GM12875 (cell line): ENCODE measurements at regions not wholly inside any gene's neighbourhood (a gene's known extent, or its start where the extent isn't known, plus 50 kb on each side); places are given as distances from the start of the nearest gene placed in this dataset.

Experiments
- H3K4me3 ChIP-seq: one replicate; pipeline ENCODE4 v1.5.1; 2011; ENCODE audit warnings: low read depth, low read length, control low read depth
- TF ChIP-seq, protein P1 (sequence below): IDR thresholded peaks from 2 replicates; pipeline ENCODE4 v1.5.1; 2011; ENCODE audit warnings: low read depth, mild to moderate bottlenecking, control low read depth, inconsistent platforms, low read length, moderate library complexity, borderline replicate concordance; ENCODE audit not compliant: insufficient read depth

DNA sequence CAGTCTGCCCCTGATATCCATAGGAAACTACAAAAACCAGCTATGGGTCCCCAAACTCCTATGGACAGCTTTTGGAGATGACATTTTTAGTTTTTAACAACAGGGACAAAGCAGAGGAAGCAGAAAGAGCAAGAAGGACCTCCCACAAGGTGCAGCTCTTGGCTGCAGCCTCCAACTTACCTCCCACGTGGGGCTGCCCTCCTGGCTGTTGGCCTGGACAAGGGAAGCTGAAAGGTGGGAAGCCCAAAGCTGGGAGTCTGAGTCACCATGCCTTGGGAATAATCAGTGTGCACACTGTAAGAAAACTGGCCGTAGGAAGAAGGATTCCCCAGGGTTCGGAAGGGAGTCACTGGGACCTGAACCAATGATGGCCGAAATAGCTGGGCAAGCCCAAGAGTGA is 51.8 kb upstream of the PAX1 start:
- TF ChIP-seq, protein P1, sequence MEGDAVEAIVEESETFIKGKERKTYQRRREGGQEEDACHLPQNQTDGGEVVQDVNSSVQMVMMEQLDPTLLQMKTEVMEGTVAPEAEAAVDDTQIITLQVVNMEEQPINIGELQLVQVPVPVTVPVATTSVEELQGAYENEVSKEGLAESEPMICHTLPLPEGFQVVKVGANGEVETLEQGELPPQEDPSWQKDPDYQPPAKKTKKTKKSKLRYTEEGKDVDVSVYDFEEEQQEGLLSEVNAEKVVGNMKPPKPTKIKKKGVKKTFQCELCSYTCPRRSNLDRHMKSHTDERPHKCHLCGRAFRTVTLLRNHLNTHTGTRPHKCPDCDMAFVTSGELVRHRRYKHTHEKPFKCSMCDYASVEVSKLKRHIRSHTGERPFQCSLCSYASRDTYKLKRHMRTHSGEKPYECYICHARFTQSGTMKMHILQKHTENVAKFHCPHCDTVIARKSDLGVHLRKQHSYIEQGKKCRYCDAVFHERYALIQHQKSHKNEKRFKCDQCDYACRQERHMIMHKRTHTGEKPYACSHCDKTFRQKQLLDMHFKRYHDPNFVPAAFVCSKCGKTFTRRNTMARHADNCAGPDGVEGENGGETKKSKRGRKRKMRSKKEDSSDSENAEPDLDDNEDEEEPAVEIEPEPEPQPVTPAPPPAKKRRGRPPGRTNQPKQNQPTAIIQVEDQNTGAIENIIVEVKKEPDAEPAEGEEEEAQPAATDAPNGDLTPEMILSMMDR, result no peak
- H3K4me3 ChIP-seq, result no peak overlapping the region

DNA sequence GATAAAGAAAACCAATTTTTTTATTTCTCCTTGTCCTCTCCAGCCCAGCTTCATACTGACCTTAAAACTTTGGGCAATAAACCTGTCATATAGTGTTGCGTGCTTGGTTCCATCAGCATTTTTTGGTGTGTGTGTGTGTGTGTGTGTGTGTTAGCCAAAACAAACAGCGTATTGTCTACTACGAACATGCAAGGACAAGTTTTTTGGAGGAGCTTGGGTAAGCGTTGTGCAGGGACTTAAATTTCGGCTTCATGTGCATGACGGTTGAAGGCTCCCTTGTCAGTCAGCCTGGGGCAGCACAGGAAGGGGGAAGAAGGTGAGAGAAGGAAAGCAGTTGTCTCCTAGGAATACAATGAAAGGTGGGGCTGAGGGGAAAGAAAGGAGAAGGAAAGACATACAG is 62.0 kb upstream of the PAX1 start:
- TF ChIP-seq, protein P1, result no peak
- no peak overlapping the region for H3K4me3 ChIP-seq

DNA sequence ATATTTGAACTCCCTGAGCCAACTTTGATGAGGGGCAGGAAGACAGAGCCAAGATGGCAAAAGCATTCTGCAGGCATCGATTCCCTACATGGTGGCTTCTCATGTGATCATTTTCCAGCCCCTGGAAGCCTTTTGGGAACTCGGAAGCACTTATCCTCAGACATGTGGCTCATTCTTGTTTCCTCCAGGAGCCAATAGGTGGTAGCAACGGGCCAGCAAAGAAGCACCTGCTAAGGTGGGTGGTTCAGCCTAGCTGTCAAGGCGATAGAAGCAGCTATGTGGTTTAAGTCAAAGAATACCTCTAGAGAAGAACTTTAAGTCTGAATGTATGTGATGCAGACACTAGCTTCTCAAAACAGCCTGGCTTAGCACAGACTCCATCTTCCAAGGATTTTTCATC is 64.9 kb upstream of the PAX1 start:
- no peak overlapping the region for H3K4me3 ChIP-seq
- TF ChIP-seq, protein P1, result no peak

DNA sequence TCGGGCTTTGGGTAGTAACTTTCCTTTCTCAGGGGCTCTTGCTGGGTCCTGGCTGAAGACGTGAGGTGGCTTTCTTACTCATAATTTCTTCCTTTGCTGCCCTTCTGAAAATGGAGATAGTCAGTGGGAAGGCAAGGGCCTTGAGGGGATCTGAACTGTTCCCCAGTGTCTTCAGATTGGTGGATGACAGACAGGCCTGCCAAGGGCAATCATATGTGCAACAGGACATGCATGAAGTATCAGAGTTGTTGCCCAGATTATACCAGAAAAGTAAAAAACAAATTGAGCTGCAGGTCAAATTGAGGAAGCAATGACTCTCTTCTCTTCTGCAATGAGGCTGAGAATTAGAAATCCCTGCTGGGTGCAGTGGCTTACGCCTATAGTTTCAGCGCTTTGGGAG is 71.6 kb upstream of the PAX1 start:
- TF ChIP-seq, protein P1, result no peak
- H3K4me3 ChIP-seq, result no peak overlapping the region

DNA sequence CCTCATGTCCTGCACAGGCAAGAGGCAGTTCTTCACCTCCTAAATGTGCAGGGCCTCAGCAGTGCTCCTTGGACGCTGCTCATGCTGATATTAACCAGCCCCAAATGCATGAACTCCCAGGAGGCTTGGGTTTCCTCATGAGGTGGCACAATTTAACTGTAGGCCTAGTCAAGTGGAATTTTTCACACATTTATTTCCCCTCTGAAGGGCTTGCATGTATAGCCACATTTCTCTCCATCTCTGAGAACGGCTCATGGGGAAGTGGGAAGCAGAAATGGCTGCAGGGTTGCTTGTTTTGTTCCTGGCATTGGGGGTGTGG is 72.8 kb upstream of the PAX1 start:
- TF ChIP-seq, protein P1, result no peak
- H3K4me3 ChIP-seq, result no peak overlapping the region

DNA sequence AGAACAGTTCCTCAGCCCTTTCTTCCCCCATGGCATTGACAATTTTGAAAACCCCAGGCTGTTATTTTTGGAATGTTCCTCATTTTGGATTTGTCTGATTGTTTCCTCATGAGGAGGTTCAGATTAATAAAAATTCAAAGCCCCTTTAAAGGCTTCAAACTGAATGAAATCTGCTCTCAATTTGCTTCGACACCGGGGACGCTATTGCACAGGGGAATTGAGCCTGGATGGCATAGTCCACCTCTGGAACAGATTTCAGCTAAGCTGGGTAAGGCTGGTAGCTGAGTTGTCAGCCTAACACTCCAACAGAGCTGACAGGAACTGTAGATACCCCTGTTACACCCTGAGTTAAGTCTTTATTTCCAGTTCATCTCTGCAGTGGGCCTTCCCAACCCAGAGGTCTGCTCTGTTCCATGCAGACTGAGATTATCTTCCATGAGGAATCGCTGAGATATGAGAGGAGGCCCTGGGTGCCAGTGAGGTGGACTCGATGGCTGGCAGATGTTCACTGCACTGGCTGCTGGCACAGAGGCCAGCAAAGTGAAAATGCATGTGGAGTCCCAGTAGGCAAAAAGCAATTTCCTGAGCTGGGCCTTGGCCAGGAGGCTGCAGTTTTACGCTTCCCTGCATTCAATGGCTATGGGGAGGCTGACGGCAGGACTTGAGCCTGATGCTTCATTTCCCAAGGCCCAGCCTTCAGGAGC is 73.3 kb upstream of the PAX1 start:
- no peak overlapping the region for H3K4me3 ChIP-seq
- TF ChIP-seq, protein P1, result no peak

DNA sequence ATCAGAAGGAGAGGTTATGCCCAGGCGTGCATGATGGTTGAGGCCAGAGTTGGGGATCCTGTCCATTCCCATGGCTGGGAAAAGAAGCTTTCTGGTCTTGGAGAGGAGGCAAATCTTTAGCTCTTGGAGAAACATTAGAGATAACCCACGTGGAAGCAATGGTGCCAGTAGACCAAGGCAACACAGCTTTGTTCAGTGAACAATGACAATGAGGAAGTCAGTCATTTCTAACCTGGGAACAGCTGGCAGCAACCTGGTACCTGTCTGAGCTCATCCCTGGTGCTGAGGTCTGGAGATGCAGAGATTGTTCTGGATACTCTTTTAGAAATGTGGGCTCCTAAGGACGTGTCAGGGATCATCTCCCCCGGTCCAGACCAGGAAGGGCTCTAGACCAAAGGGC is 76.7 kb upstream of the PAX1 start:
- no peak overlapping the region for H3K4me3 ChIP-seq
- TF ChIP-seq, protein P1, result no peak
